Osteoblast (primary cell): ENCODE measurements at regions not wholly inside any gene's neighbourhood (a gene's known extent, or its start where the extent isn't known, plus 50 kb on each side); places are given as distances from the start of the nearest gene placed in this dataset.
"Not testable (repeated sequence)": the region's sequence is repeated elsewhere in the genome, so short reads cannot be mapped to it uniquely, and the experiment has no call there.

Source experiments
- DNase-seq: peaks from one replicate; pipeline ENCODE4 v3.0.0; 2011; ENCODE audit warnings: low spot score, mixed read lengths; ENCODE audit not compliant: insufficient read length; ENCODE audit errors: missing footprints
- H2AFZ ChIP-seq: 2 replicates; pipeline ENCODE4 v1.6.0; 2011; ENCODE audit warnings: mild to moderate bottlenecking, low read length
- H3K27ac ChIP-seq: 2 replicates; pipeline ENCODE4 v1.5.1; 2011; ENCODE audit warnings: mild to moderate bottlenecking, low read depth, low read length, moderate library complexity
- H3K27me3 ChIP-seq: 2 replicates; pipeline ENCODE4 v1.6.0; 2012; ENCODE audit warnings: mild to moderate bottlenecking, control low read depth, inconsistent platforms, low read length, moderate library complexity; ENCODE audit not compliant: insufficient read depth
- H3K36me3 ChIP-seq: 2 replicates; pipeline ENCODE4 v1.5.1; 2011; ENCODE audit warnings: mild to moderate bottlenecking, low read length, control low read depth, moderate library complexity; ENCODE audit not compliant: insufficient read depth
- H3K4me1 ChIP-seq: 2 replicates; pipeline ENCODE4 v1.5.1; 2011; ENCODE audit warnings: mild to moderate bottlenecking, low read length, control low read depth, moderate library complexity; ENCODE audit not compliant: insufficient read depth
- H3K4me2 ChIP-seq: 2 replicates; pipeline ENCODE4 v1.6.0; 2011; ENCODE audit warnings: mild to moderate bottlenecking, low read length; ENCODE audit not compliant: insufficient read depth
- H3K4me3 ChIP-seq: fragments of 200-600 bp; sonication (generic); 3 replicates; pipeline ENCODE4 v1.5.1; 2012; ENCODE audit warnings: mild to moderate bottlenecking, low read length, inconsistent platforms; ENCODE audit not compliant: insufficient read depth
- H3K79me2 ChIP-seq: 2 replicates; pipeline ENCODE4 v1.6.0; 2012; ENCODE audit warnings: mild to moderate bottlenecking, low read length, control low read depth, inconsistent platforms; ENCODE audit not compliant: insufficient read depth
- H3K9me3 ChIP-seq: 2 replicates; pipeline ENCODE4 v1.5.1; 2011; ENCODE audit warnings: low read depth, low read length, control low read depth
- H4K20me1 ChIP-seq: 2 replicates; pipeline ENCODE4 v1.6.0; 2012; ENCODE audit warnings: mild to moderate bottlenecking, low read length, control low read depth; ENCODE audit not compliant: insufficient read depth
- CTCF ChIP-seq: IDR thresholded peaks from 2 replicates; pipeline ENCODE4 v1.5.1; 2011; ENCODE audit warnings: mild to moderate bottlenecking, low read depth, low read length, moderate library complexity; ENCODE audit errors: extremely low read depth

DNA sequence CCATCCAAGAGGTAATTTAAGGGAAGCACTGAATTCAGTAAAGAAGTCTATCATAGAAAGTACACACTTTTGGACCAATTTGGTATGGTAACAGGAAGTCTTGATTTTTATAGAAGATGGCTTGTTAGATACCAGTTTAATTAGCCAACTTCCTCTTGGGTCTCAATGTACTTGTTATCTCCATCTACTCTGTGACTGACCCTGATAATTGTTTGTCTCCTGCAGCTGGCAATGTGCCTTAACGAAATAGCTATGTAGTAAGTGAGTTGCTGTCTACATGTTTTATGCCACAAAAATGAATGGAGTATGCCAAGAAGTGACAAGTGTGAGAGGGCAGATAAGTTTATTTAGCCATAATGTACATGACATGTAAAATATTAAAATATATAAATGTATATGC, 410.5 kb upstream of the MAN1A1 start:
- Histone ChIP-seq H3K79me2 (no peaks in the 10 kb centered on the region), H3K27me3 (no peaks in the 10 kb centered on the region), H3K9me3 (no peaks in the 10 kb centered on the region), H3K4me2 (no peak overlapping the region), H2AFZ (no peak overlapping the region), H3K4me3 (no peak overlapping the region), H3K36me3 (no peaks in the 10 kb centered on the region), H3K4me1 (no peaks in the 10 kb centered on the region), H4K20me1 (no peaks in the 10 kb centered on the region), H3K27ac (no peak overlapping the region)
- DNase-seq = peak; percentile 38
- no peak for TF ChIP-seq CTCF

DNA sequence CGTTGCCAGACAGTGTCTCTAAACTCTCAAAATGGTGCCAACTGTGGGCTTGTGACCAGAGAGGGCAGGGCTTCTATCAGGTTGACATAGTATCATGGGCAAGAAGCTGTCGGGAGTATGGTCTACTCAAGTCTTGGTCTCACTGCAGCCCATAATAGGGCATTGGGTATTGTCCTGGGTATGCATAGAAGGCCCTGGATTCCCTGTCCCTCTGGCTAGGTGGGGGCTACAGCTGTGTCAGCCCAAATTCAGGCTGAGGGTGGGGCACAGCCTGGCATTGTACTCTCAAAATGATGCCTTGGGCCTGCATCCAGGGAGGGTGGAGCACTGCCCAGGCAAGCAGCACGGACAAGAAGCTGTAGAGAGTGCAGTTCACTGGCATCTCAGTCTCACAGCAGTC, 408.8 kb upstream of the MAN1A1 start:
- Histone ChIP-seq H3K9me3 (no peaks in the 10 kb centered on the region), H3K4me3 (no peak overlapping the region), H2AFZ (no peak overlapping the region), H4K20me1 (no peaks in the 10 kb centered on the region), H3K79me2 (no peaks in the 10 kb centered on the region), H3K36me3 (no peaks in the 10 kb centered on the region), H3K4me2 (no peak overlapping the region), H3K4me1 (no peaks in the 10 kb centered on the region), H3K27ac (no peak overlapping the region), H3K27me3 (no peaks in the 10 kb centered on the region)
- TF ChIP-seq CTCF = no peak
- no peak for DNase-seq

DNA sequence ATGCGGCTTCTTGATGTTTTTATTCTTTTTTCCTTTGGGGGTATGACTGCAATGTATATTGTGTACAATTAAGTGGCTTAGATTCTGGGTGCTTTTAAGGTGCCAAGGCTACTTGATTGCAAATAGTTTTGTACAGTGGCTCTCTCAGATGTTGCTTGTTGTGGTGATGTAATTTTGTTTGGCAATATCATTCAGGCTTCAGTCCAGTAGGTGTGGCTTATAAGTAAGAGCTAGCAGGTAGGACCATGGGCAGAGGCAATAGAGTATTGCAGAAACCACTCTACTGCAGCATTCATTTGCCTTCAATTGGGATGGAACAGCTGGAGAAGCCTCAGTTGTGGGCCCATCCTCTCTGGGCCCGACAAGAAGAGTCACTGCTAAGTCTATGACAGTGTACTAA, 407.9 kb upstream of the MAN1A1 start:
- DNase-seq = no peak
- no peaks in the 10 kb centered on the region for H3K4me1 ChIP-seq
- no peak overlapping the region for H2AFZ ChIP-seq
- no peak overlapping the region for H3K27ac ChIP-seq
- no peaks in the 10 kb centered on the region for H3K79me2 ChIP-seq
- H3K27me3 ChIP-seq = no peaks in the 10 kb centered on the region
- H3K36me3 ChIP-seq = no peaks in the 10 kb centered on the region
- no peak overlapping the region for H3K4me3 ChIP-seq
- H3K9me3 ChIP-seq = no peaks in the 10 kb centered on the region
- TF ChIP-seq CTCF = no peak
- H4K20me1 ChIP-seq = no peaks in the 10 kb centered on the region
- no peak overlapping the region for H3K4me2 ChIP-seq

DNA sequence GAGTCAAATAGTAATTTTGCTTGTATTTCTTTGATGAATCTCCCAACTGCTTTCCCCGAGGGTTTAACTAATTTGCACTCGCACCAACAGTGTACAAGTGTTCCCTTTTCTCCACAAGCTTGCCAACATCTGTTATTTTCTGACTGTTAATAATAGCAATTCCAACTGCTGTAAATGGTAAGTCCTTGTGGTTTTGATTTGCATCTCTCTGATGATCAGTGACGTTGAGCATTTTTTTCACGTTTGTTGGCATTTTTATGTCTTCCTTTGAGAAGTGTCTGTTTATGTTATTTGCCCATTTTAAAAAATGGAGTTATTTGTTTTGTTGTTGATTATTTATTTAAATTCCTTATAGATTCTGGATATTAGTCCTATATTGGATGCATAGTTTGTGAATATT, 399.8 kb upstream of the MAN1A1 start:
- TF ChIP-seq CTCF = no peak
- H2AFZ ChIP-seq = no peak overlapping the region
- no peaks in the 10 kb centered on the region for H3K4me1 ChIP-seq
- no peaks in the 10 kb centered on the region for H3K79me2 ChIP-seq
- DNase-seq = no peak
- no peaks in the 10 kb centered on the region for H3K9me3 ChIP-seq
- no peak overlapping the region for H3K4me3 ChIP-seq
- no peaks in the 10 kb centered on the region for H3K36me3 ChIP-seq
- no peaks in the 10 kb centered on the region for H3K27me3 ChIP-seq
- H3K27ac ChIP-seq = no peak overlapping the region
- H3K4me2 ChIP-seq = no peak overlapping the region
- no peaks in the 10 kb centered on the region for H4K20me1 ChIP-seq

DNA sequence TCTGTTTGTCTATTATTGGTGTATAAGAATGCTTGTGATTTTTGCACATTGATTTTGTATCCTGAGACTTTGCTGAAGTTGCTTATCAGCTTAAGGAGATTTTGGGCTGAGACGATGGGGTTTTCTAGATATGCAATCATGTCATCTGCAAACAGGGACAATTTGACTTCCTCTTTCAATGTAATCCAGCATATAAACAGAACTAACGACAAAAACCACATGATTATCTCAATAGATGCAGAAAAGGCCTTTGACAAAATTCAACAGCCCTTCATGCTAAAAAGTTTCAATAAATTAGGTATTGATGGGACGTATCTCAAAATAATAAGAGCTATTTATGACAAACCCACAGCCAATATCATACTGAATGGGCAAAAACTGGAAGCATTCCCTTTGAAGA, 399.0 kb upstream of the MAN1A1 start:
- not testable (repeated sequence) for H3K27ac ChIP-seq, H3K4me3 ChIP-seq, H3K36me3 ChIP-seq, H2AFZ ChIP-seq, H4K20me1 ChIP-seq, H3K27me3 ChIP-seq, H3K4me2 ChIP-seq, H3K9me3 ChIP-seq, DNase-seq, H3K4me1 ChIP-seq, H3K79me2 ChIP-seq
